ENCODE measurements at regions not wholly inside any gene's neighbourhood (a gene's known extent, or its start where the extent isn't known, plus 50 kb on each side); places are given as distances from the start of the nearest gene placed in this dataset.

DNA sequence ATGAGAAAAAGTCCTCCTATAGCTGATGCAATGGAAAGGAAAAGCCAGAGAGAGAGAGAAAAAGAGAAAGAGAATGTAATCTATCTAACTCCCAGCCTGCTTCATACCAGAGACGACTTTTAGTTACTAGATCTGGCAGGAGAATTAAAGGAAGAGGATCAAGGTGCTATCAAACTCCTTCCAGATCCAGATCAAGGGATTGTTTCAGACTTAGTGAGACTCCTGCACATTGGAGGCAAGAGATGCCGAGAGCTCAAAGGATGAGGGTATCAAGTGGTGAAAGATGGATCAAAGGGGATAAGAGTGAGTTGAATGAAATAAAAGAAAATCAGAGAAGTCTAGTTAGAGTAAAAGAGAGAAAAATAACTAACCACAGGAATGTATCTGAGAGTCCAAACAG lies 478.6 kb downstream of the KIF4B start:
- TF ChIP-seq, protein P1, sequence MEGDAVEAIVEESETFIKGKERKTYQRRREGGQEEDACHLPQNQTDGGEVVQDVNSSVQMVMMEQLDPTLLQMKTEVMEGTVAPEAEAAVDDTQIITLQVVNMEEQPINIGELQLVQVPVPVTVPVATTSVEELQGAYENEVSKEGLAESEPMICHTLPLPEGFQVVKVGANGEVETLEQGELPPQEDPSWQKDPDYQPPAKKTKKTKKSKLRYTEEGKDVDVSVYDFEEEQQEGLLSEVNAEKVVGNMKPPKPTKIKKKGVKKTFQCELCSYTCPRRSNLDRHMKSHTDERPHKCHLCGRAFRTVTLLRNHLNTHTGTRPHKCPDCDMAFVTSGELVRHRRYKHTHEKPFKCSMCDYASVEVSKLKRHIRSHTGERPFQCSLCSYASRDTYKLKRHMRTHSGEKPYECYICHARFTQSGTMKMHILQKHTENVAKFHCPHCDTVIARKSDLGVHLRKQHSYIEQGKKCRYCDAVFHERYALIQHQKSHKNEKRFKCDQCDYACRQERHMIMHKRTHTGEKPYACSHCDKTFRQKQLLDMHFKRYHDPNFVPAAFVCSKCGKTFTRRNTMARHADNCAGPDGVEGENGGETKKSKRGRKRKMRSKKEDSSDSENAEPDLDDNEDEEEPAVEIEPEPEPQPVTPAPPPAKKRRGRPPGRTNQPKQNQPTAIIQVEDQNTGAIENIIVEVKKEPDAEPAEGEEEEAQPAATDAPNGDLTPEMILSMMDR (IDR thresholded peaks at IDR 0.05; ENCODE audit: low read depth, low read length) = no peak
- DNase-seq (ENCODE audit: extremely low read depth, low read depth) = no peak

DNA sequence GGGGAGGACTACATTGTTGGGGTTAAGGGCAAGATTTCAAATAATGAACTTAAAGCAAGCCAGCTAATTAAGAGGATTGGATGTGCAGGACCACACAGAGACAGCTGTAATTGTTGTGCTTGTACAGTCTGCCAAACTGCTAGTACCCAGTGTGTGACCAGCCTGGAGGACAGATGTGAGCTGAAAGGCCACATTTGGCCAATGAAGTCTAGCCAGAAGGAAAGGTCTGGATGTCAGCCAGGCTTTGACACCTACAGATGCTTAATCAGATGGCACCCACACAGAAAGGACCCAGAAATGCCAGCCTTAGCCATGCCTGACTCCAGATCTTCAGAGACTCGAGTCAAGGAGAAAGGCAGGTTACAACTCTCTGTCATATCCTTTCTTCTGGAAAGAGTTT lies 491.1 kb downstream of the KIF4B start:
- DNase-seq (ENCODE audit: extremely low read depth, low read depth) = no peak
- TF ChIP-seq, protein P1 (IDR thresholded peaks at IDR 0.05; ENCODE audit: low read depth, low read length) = no peak

DNA sequence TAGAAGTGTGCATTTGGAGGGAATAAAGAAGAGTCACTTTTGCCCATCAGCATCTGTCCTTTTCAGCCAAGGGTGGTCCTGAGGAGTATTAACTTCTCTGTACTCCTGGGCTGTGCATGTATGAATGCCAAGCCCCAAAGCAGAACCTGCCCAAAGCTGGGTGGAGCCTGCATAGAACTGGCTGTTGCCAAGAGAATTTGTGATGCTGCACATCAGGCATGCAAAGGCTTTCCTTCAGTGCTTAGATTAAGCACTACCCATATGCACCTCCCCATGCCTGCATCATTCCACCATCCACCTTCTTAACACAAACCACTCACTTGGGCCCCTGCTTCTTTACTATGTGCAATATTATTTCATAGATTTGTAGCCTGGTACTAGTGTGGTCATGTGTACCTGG lies 493.8 kb downstream of the KIF4B start:
- DNase-seq (ENCODE audit: extremely low read depth, low read depth) = no peak
- TF ChIP-seq, protein P1 (IDR thresholded peaks at IDR 0.05; ENCODE audit: low read depth, low read length) = no peak

DNA sequence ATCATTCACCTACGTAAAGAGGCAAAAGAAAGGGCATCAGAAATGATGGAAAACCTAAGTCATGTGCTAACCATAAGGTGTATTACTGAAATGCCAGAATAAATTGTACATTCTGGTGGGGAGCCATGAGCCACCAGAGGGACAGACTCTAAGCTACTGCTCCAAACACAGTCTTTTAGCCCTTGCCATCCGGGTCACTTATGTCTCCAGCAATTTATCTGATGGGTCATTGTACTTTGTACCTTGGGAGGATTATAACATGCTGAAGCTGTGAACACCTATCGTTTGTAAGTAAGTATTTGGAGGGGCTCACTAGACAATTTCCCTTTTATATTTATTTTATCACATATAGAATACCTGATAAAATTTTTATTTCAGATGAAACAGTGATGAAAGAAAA lies 495.1 kb downstream of the KIF4B start:
- no peak for DNase-seq (ENCODE audit: extremely low read depth, low read depth)
- TF ChIP-seq, protein P1 (IDR thresholded peaks at IDR 0.05; ENCODE audit: low read depth, low read length) = no peak

DNA sequence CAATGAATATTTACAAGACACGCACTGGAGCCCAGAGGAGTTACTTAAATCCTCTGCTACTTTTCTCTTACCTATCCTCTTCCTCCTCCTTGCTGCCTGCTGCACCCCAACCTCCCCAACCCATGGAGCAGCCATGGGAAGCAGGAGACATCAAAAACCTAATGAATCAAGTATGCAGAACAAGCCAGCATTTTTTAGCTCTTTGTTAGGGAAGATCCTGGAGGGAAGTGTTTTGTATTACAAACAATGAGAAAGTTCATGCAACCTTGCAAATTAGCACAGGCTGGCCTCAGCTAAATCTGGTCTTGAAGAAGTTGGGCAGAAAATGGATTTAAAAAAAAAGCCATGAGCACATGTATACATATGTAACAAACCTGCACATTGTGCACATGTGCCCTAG lies 498.8 kb downstream of the KIF4B start:
- DNase-seq (ENCODE audit: extremely low read depth, low read depth) = no peak
- TF ChIP-seq, protein P1 (IDR thresholded peaks at IDR 0.05; ENCODE audit: low read depth, low read length) = no peak

DNA sequence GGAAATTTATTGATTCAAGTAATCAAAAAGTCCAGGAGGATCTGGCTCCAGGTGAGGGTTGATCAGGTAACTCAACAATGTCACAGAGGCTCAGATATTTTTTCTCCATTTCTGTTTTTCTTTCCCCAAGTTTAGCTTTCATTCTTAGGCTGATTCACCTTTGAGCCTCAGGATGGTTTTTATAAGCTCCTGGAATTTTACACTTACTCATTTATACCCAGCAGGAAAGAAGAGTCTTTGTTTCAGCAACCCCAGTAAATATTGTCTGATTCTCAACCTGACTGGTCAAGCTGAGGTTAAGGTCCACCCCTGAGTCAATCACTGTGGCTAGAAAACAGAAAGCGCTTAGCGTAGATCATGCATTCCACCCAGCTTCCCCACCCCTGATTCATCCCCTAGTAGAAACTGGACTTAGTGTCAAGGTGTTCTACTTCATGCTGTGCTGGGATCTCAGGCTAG lies 500.6 kb downstream of the KIF4B start:
- DNase-seq (ENCODE audit: extremely low read depth, low read depth) = no peak
- TF ChIP-seq, protein P1 (IDR thresholded peaks at IDR 0.05; ENCODE audit: low read depth, low read length) = no peak

DNA sequence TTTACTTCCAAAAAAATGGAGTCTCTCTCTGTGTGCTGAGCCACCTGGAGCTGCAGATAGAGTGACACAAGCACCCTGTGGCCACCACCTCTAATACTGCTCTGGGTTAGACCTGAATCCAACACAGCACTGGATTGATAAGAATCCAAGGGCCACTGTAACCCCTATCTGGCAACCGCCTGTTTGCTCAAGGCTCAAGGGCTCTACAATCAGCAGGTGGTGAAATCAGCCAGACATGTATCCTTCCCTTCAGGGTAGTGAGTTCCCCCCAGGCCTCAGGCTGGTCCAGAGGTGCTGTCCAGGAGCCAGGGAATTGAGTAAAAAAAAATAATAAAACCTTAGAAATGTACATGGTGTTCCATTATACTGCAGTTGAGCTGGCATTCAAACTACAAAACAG lies 509.0 kb downstream of the KIF4B start:
- TF ChIP-seq, protein P1 (IDR thresholded peaks at IDR 0.05; ENCODE audit: low read depth, low read length) = no peak
- no peak for DNase-seq (ENCODE audit: extremely low read depth, low read depth)

Data from AG09319 (cell line).